NCI-H2171 (cell line): ENCODE measurements at regions not wholly inside any gene's neighbourhood (a gene's known extent, or its start where the extent isn't known, plus 50 kb on each side); places are given as distances from the start of the nearest gene placed in this dataset.

Experiments
- DNase-seq: peaks from one replicate; lab custom pipeline; 2025; lab: John Stamatoyannopoulos, UW

GRCh38 chr4:32042486-32043247 is 1322.5 kb downstream of the PCDH7 start:
- no peak for DNase-seq

- no peak for DNase-seq
Measured at GRCh38 chr4:32043248-32043633, 1323.1 kb downstream of the PCDH7 start.

- DNase-seq: no peak
Measured at GRCh38 chr4:32061916-32062315, 1341.7 kb downstream of the PCDH7 start.

GRCh38 chr4:32073542-32073941 is 1353.4 kb downstream of the PCDH7 start:
- no peak for DNase-seq

- no peak for DNase-seq
Measured at GRCh38 chr4:32087211-32087610, 1367.0 kb downstream of the PCDH7 start.

GRCh38 chr4:32094987-32095386 is 1374.8 kb downstream of the PCDH7 start:
- DNase-seq: no peak

- DNase-seq: no peak
Measured at GRCh38 chr4:32102896-32103295, 1382.7 kb downstream of the PCDH7 start.

GRCh38 chr4:32106767-32107166 is 1386.6 kb downstream of the PCDH7 start:
- no peak for DNase-seq

- no peak for DNase-seq
Measured at GRCh38 chr4:32112891-32113290, 1392.7 kb downstream of the PCDH7 start.

GRCh38 chr4:32117693-32118092 is 1397.5 kb downstream of the PCDH7 start:
- no peak for DNase-seq

GRCh38 chr4:32119907-32120306 is 1399.7 kb downstream of the PCDH7 start:
- no peak for DNase-seq

GRCh38 chr4:32128549-32128948 is 1408.4 kb downstream of the PCDH7 start:
- DNase-seq: no peak

- no peak for DNase-seq
Measured at GRCh38 chr4:32129967-32130366, 1409.8 kb downstream of the PCDH7 start.

- DNase-seq: no peak
Measured at GRCh38 chr4:32133141-32133540, 1413.0 kb downstream of the PCDH7 start.

GRCh38 chr4:32133734-32134133 is 1413.6 kb downstream of the PCDH7 start:
- no peak for DNase-seq

GRCh38 chr4:32135642-32136041 is 1415.5 kb downstream of the PCDH7 start:
- DNase-seq: no peak

GRCh38 chr4:32136081-32136787 is 1416.1 kb downstream of the PCDH7 start:
- DNase-seq: no peak

GRCh38 chr4:32140636-32141035 is 1420.5 kb downstream of the PCDH7 start:
- no peak for DNase-seq

GRCh38 chr4:32142075-32142474 is 1421.9 kb downstream of the PCDH7 start:
- DNase-seq: no peak

- no peak for DNase-seq
Measured at GRCh38 chr4:32145987-32146386, 1425.8 kb downstream of the PCDH7 start.

- no peak for DNase-seq
Measured at GRCh38 chr4:32147446-32148085, 1427.4 kb downstream of the PCDH7 start.

- no peak for DNase-seq
Measured at GRCh38 chr4:32148111-32148666, 1428.0 kb downstream of the PCDH7 start.

- DNase-seq: no peak
Measured at GRCh38 chr4:32158961-32159360, 1438.8 kb downstream of the PCDH7 start.
